Transverse colon (tissue), 4 donors: ENCODE measurements at regions not wholly inside any gene's neighbourhood (a gene's known extent, or its start where the extent isn't known, plus 50 kb on each side); places are given as distances from the start of the nearest gene placed in this dataset.

Experiments
- DNase-seq: peaks from one replicate; pipeline ENCODE4 v3.0.0-alpha.2; 2019
- H3K27ac ChIP-seq, 4 donors: fragments of 200-600 bp; sonication (generic); 2 replicates each; pipeline ENCODE4 v1.5.1; 2016 to 2018; ENCODE audit warnings: inconsistent platforms in 4 of 4
- H3K27me3 ChIP-seq: fragments of 200-600 bp; sonication (generic); 2 replicates; pipeline ENCODE4 v1.5.1; 2017; ENCODE audit warnings: inconsistent platforms
- H3K36me3 ChIP-seq, 4 donors: fragments of 200-600 bp; sonication (generic); 2 replicates each; pipeline ENCODE4 v1.5.1; 2017 to 2019; ENCODE audit warnings: inconsistent platforms in 4 of 4
- H3K4me1 ChIP-seq, 4 donors: fragments of 200-600 bp; sonication (generic); 2 replicates each; pipeline ENCODE4 v1.5.1; 2017 to 2020; ENCODE audit warnings: inconsistent platforms in 4 of 4
- H3K4me3 ChIP-seq, 4 donors: fragments of 200-600 bp; sonication (generic); 1 replicate in 1 of 4; 2 replicates in 3 of 4; pipeline versions ENCODE4 v1.5.1 to v1.6.1; 2017 to 2019; ENCODE audit warnings: inconsistent platforms in 4 of 4
- H3K9me3 ChIP-seq, 2 donors: fragments of 200-600 bp; sonication (generic); 2 replicates each; pipeline ENCODE4 v1.5.1; 2017 to 2019; ENCODE audit warnings: inconsistent platforms in 2 of 2
- CTCF ChIP-seq, 5 experiments: fragments of 200-600 bp in 3 of 5; fragments of 450-650 bp in 2 of 5; sonication (generic) in 3 of 5; IDR thresholded peaks; 1 replicate in 2 of 5; 2 replicates in 3 of 5; pipeline ENCODE4 v1.5.1; 2016 to 2017; ENCODE audit warnings: antibody characterized with exemption in 5 of 5, inconsistent platforms in 3 of 5, mild to moderate bottlenecking in 2 of 5, moderate library complexity in 1 of 5
- EP300 ChIP-seq: sonication (generic); formaldehyde crosslinking; IDR thresholded peaks from one replicate; pipeline ENCODE4 v1.6.1; 2017; ENCODE audit warnings: antibody characterized with exemption, low read depth
- POLR2A ChIP-seq: fragments of 450-650 bp; IDR thresholded peaks from one replicate; pipeline ENCODE4 v1.6.1; 2016; ENCODE audit warnings: antibody characterized with exemption, mild to moderate bottlenecking, moderate library complexity
- POLR2AphosphoS5 ChIP-seq, 3 donors: sonication (generic); formaldehyde crosslinking; IDR thresholded peaks; one replicate each; pipeline ENCODE4 v1.6.1; 2016; ENCODE audit warnings: antibody characterized with exemption in 3 of 3
- WGBS, 2 donors: methylation state at CpG; one replicate each; pipeline ENCODE4 v1.1.5; 2018; ENCODE audit warnings: low coverage in 1 of 2; 5-methylcytosine and 5-hydroxymethylcytosine counted together
- in situ Hi-C, 4 donors: fragments of 200-750 bp; cut with MboI; loops; one replicate each; pipeline versions ENCODE4 v1.15.0 to v1.15.1; 2017; ENCODE audit warnings: low sequenced_read_pairs in 3 of 4, low pct_ligation_motif_present in 1 of 4, low pct_unique_long_range_greater_than_20kb in 1 of 4
- intact Hi-C: fragments of 100-400 bp; cut with DNase I; formaldehyde crosslinking; loops from one replicate; pipeline ENCODE4 v1.15.1; 2023; ENCODE audit warnings: low total_unique reads

GRCh38 chr1:195934817-195935553, 673.3 kb downstream of the KCNT2 start:
- WGBS, 2 donors: 41 to 47% methylated on average over 10 of the region's 10 CpGs

GRCh38 chr1:195933835-195934234, 674.4 kb downstream of the KCNT2 start:
- 53 to 74% methylated on average over 1 of the region's 1 CpG for WGBS, 2 donors
- intact Hi-C loops (no loop called here), in situ Hi-C loops (no loop called here)
- no peak for TF ChIP-seq POLR2AphosphoS5 (IDR thresholded peaks at IDR 0.05)
- no peak for TF ChIP-seq POLR2A
- TF ChIP-seq EP300: no peak
- no peak for TF ChIP-seq CTCF (IDR thresholded peaks at IDR 0.05)
- Histone ChIP-seq H3K36me3 (no peaks in the 10 kb centered on the region), H3K4me1 (no peaks in the 10 kb centered on the region), H3K9me3 (no peaks in the 10 kb centered on the region), H3K27ac (no peak overlapping the region), H3K4me3 (no peak overlapping the region), H3K27me3 (no peaks in the 10 kb centered on the region)
- DNase-seq: no peak

More at GRCh38 chr1:195934817-195935553, 673.3 kb downstream of the KCNT2 start:
- intact Hi-C loops (no loop called here), in situ Hi-C loops (no loop called here)
- no peak for TF ChIP-seq CTCF (IDR thresholded peaks at IDR 0.05)
- H3K9me3 ChIP-seq: no peaks in the 10 kb centered on the region
- H3K27me3 ChIP-seq: no peaks in the 10 kb centered on the region
- H3K36me3 ChIP-seq: no peaks in the 10 kb centered on the region
- H3K4me3 ChIP-seq: no peak overlapping the region
- no peaks in the 10 kb centered on the region for H3K4me1 ChIP-seq
- no peak for DNase-seq
- peak overlapping the region in 1 of 4 donors; percentile 19 for H3K27ac ChIP-seq

DNA sequence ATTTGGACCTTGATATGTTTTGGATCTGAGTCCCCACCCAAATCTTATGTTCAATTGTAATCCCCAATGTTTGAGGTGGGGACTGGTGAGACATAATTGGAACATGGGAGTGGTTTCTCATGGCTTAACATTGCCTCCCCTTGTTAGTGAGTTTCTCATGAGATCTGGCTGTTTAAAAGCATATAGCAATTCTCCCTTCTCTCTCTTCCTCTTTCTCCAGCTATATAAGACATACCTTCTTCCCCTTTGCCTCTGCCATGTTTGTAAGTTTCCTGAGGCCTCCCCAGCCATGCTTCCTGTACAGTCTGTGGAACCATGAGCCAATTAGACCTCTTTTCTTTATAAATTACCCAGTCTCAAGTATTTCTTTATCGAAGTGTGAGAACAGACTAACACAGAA, 692.4 kb downstream of the KCNT2 start:
- no peak for TF ChIP-seq POLR2AphosphoS5 (IDR thresholded peaks at IDR 0.05)
- no peak for TF ChIP-seq POLR2A
- no peak for TF ChIP-seq EP300
- intact Hi-C loops: no loop called here

GRCh38 chr1:195909061-195909460, 699.2 kb downstream of the KCNT2 start:
- 89 to 94% methylated on average over 4 to 6 of the region's 6 CpGs for WGBS, 2 donors
- Histone ChIP-seq H3K9me3 (no peaks in the 10 kb centered on the region), H3K36me3 (no peaks in the 10 kb centered on the region), H3K27me3 (no peaks in the 10 kb centered on the region), H3K4me3 (no peak overlapping the region), H3K4me1 (no peaks in the 10 kb centered on the region), H3K27ac (no peak overlapping the region)
- no peak for DNase-seq
- intact Hi-C loops (no loop called here), in situ Hi-C loops (no loop called here)
- no peak for TF ChIP-seq POLR2AphosphoS5 (IDR thresholded peaks at IDR 0.05)
- TF ChIP-seq POLR2A: no peak
- no peak for TF ChIP-seq CTCF (IDR thresholded peaks at IDR 0.05)
- TF ChIP-seq EP300: no peak

More for the DNA sequence above, 692.4 kb downstream of the KCNT2 start:
- no peak overlapping the region for H3K27ac ChIP-seq
- 79 to 100% methylated on average over 1 of the region's 1 CpG for WGBS, 2 donors
- H3K9me3 ChIP-seq: peaks cover 2% of the 10 kb centered on the region in 2 donors
- in situ Hi-C loops: no loop called here
- no peaks in the 10 kb centered on the region for H3K27me3 ChIP-seq
- no peak for DNase-seq
- H3K36me3 ChIP-seq: no peaks in the 10 kb centered on the region
- H3K4me3 ChIP-seq: no peak overlapping the region
- no peaks in the 10 kb centered on the region for H3K4me1 ChIP-seq

DNA sequence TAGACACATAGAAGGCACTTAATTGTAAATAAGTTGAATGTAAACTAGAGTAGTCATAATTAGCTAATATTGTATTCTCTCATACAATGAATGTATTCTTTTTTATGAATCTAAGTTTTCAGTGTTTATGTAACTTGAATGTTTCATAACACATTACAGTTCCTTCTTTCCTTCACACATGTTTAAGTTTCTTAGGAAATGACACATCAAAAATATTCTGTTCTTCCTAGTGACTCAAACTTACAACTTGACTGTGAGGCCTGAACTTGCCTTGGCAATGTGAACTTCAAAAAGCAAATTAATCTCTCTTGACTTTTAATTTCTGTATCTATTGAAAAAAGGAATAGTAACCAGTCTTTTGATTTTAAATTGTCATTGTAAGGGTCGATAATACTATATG, 700.1 kb downstream of the KCNT2 start:
- DNase-seq: no peak
- in situ Hi-C loops (no loop called here), intact Hi-C loops (no loop called here)
- Histone ChIP-seq H3K4me3 (no peak overlapping the region), H3K27me3 (no peaks in the 10 kb centered on the region), H3K36me3 (no peaks in the 10 kb centered on the region), H3K9me3 (no peaks in the 10 kb centered on the region), H3K27ac (no peak overlapping the region), H3K4me1 (no peaks in the 10 kb centered on the region)
- TF ChIP-seq EP300 (no peak), POLR2A (no peak), POLR2AphosphoS5 (IDR thresholded peaks at IDR 0.05) (no peak), CTCF (IDR thresholded peaks at IDR 0.05) (no peak)
- 68 to 76% methylated on average over 1 of the region's 1 CpG for WGBS, 2 donors
